A673 (cell line): ENCODE measurements at regions not wholly inside any gene's neighbourhood (a gene's known extent, or its start where the extent isn't known, plus 50 kb on each side); places are given as distances from the start of the nearest gene placed in this dataset.

ENCODE experiments used
- EZH2 ChIP-seq: fragments of 200-600 bp; sonication (generic); IDR thresholded peaks from 2 replicates; pipeline ENCODE4 v1.6.1; 2017; ENCODE audit warnings: borderline replicate concordance, low read depth, mild to moderate bottlenecking, mixed read lengths, antibody characterized with exemption, low read length; ENCODE audit not compliant: poor library complexity, severe bottlenecking
- TF ChIP-seq, protein P1 (sequence below): fragments of 300-800, 200-600 bp; sonication (generic); conservative IDR thresholded peaks from 2 replicates; pipeline ENCODE4 v1.5.1; 2017; ENCODE audit warnings: low read depth, mild to moderate bottlenecking, antibody characterized with exemption, low read length, moderate library complexity, mixed read lengths

DNA sequence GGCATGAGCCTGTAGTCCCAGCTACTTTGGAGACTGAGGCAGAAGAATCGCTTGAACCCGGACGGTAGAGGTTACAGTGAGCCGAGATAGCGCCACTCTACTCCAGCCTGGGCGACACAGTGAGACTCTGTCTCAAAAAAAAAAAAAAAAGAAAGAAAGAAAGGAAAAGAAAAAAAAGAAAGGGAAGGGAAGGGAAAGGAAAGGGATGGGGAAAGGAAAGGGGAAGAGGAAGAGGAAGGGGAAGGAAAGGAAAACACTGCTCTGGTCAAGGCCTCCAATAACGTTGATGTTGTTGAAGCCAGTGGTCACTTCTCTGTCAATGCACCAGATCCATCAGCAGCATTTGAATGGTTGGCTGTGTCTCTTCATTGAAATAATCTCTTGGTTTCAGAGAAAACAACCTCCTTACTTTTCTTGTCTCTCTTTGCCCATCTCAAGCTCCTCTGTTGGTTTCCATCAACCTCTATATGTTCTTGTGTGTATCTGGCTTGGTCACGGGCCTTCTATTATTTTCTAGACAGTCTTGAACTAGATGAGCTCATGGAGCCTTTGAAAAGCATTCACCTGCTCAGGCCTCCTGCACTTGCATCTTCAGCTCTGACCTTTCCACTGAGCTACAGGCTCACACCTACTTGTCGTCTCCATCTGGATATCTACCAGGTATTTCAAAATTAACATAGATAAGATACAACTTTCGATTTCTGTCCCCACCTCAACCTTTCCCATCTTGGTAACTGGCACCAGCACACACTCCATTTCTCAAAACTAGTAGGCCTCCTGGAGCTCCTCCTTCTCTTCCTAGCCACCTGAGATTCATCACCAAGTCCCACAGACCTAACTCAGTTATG, 69.4 kb upstream of the LAPTM4A start:
- TF ChIP-seq, protein P1, sequence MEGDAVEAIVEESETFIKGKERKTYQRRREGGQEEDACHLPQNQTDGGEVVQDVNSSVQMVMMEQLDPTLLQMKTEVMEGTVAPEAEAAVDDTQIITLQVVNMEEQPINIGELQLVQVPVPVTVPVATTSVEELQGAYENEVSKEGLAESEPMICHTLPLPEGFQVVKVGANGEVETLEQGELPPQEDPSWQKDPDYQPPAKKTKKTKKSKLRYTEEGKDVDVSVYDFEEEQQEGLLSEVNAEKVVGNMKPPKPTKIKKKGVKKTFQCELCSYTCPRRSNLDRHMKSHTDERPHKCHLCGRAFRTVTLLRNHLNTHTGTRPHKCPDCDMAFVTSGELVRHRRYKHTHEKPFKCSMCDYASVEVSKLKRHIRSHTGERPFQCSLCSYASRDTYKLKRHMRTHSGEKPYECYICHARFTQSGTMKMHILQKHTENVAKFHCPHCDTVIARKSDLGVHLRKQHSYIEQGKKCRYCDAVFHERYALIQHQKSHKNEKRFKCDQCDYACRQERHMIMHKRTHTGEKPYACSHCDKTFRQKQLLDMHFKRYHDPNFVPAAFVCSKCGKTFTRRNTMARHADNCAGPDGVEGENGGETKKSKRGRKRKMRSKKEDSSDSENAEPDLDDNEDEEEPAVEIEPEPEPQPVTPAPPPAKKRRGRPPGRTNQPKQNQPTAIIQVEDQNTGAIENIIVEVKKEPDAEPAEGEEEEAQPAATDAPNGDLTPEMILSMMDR, result no peak
- no peak for TF ChIP-seq EZH2
